Globus pallidus (tissue), 1 donor: ENCODE measurements at regions not wholly inside any gene's neighbourhood (a gene's known extent, or its start where the extent isn't known, plus 50 kb on each side); places are given as distances from the start of the nearest gene placed in this dataset.
A peak's percentile ranks its signal among the peaks of the same experiment; 100 is the strongest.
"Not testable (repeated sequence)": the region's sequence is repeated elsewhere in the genome, so short reads cannot be mapped to it uniquely, and the experiment has no call there.

Experiments
- DNase-seq: peaks from one replicate; pipeline ENCODE4 v3.0.0-alpha.2; 2015; ENCODE audit warnings: low spot score

GRCh38 chr1:109857702-109858101 is 52.9 kb upstream of the CSF1 start:
- not testable (repeated sequence) for DNase-seq

DNA sequence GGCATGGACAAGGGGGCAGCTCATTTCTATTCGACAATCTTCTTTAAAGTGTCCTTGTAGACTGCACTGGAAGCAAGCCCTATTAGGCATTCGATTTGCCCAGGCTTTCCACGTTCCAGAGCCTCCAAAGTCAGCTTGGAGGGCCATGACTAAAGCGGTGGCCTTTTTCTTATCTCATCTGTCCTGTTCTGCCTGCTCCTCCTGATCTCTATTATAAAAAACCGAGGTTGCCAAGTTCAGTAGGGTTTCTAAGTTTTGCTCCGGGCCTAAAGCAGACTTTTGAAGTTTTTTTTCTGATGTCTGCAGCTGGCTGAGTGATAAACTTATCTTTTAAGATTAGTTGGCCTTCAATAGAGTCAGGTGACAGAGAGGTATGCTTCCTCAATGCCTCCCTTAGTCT is 54.7 kb upstream of the CSF1 start:
- not testable (repeated sequence) for DNase-seq

DNA sequence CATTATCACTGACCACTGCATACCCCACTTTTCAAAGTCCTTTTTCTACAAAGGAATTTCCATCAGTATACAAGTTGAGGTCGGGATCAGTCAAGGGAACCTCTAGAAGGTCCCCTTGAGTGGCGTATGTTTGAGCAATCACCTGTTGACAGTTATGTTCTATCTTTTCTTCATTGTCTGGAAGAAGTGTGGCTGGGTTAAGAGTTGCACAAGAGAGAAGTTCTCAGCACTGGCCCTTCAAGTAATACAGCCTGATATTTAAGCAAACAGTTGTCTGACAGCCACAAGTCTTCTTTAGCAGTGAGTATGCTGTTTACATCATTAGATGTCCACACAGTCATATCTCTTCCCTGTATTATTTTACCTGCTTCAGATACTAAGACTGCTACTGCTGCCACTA is 56.7 kb upstream of the CSF1 start:
- not testable (repeated sequence) for DNase-seq

DNA sequence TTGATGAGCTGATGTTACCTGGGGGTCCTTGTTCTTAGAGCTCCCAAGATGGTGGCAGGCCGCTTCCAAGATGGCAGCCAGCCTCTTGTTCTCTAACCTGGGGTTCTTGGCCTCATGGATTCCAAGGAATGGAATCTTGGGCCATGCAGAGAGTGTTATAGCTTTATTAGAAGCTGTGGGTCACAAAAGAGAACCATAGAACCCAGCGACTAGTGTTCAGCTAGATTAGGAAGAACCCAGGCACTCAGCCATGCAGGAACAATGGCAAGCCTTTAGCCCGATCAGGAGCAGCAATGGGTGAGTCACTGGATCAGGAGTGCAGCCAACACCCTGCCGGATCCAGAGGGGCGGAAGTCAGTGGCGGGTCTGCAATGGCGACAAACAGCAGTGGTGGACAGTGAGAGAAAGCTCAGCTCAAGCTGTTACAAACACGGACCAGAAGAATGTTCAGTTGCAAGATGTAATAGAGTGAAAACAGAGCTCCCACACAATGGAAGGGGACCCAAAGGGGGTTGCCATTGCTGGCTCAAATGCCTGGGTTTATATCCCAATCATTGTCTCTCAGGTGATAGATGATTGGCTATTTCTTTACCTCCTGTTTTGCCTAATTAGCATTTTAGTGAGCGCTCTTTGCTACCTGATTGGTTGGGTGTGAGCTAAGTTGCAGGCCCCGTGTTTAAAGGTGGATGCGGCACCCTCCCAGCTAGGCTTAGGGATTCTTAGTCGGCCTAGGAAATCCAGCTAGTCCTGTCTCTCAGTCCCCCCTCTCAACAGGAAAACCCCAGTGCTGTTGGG is 58.2 kb upstream of the CSF1 start:
- DNase-seq: peak; percentile 83

DNA sequence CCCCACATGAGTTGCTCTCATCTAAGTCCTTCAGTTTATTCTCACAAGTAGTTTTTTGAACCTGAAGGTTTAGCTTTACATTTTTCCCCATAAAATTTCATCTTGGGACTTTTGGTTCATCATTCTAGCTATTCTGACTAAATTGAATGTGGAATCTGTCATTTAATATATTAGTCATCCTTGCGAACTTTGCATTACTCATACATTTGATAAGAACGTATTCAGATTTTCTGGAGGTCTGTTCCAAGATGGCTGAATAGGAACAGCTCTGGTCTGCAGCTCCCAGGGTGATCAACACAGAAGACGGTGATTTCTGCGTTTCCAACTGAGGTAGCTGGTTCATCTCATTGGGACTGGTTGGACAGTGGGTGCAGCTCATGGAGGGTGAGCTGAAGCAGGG is 59.8 kb upstream of the CSF1 start:
- DNase-seq: no peak

DNA sequence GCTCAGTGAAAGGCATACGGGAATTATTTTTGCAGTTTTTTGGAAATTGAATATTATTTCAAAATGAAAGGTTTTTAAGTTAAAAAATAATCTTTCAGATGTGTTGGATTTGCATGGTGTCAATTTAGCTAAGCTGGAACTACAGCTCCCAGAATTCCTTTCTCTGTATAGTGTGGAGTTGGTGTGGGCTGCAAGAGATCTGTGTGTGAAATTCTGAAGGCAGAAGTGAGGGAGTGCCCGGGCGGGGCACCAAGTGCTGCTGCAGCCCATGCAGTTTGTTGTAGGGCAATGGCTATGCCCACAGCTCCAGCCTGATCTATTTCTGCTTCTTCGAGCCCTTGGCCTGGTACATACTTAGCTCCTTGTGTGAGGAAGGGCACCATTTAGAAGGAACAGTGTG is 60.5 kb upstream of the CSF1 start:
- no peak for DNase-seq

- no peak for DNase-seq
These were observed 61.0 kb upstream of the CSF1 start for GRCh38 chr1:109849655-109850054.

DNA sequence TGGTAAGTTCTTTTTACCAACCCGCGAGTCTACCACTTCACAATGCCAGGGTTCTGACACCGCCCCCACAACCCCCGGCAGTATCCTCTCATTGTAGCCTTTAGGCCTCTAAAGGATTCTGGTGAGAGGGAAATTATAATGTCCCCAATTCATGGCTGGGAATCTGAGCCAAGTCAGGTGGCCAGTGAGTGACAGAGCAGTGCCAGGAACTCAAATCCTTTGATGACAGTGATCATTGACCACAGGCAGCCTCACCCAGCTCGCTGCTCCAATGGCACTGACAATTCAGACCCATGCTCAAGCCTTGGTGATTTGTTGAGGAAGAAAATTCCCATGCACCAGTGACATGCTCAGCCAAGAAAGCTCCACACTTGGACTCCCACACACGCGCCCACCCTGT is 63.4 kb upstream of the CSF1 start:
- no peak for DNase-seq

- no peak for DNase-seq
These were observed 63.8 kb upstream of the CSF1 start for GRCh38 chr1:109846846-109847245.

DNA sequence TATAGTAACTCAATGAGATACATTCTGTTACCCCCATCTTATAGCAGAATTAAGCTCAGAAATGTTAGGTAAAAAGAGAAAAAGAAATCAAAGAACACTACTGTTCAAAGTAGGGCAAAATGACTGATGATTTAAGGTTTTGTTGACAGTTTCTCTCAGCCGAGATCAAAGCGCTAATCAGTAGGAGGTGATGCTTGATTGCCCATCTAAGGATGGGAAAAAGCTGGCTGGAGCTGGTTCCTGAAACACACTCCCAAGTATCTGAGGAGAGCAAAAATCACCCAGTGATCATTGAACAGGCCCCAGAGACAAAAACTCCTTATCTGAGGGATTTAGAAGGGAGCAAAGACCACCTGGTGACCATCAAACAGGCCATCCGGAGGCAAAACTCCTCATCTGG is 64.5 kb upstream of the CSF1 start:
- DNase-seq: no peak

DNA sequence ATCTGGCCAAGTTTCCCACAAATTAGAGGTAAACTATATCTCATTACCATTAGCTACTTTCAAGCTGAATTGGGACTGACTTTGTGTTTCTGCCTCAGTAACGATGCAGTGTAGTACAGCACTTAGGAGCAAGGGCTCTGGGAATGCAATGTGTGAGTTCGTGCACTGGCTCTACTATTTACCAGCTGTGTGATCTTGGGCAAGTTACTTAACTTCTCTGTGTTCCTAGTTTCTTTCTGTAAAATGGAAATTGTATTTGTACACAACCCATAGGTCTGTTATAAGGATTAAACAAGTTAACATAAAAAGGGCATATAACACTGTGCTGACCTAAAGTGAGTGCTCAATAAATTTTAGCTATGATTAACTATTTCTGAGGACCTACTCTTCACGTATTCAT is 65.0 kb upstream of the CSF1 start:
- DNase-seq: no peak

GRCh38 chr1:109844609-109845008 is 66.0 kb upstream of the CSF1 start:
- no peak for DNase-seq

DNA sequence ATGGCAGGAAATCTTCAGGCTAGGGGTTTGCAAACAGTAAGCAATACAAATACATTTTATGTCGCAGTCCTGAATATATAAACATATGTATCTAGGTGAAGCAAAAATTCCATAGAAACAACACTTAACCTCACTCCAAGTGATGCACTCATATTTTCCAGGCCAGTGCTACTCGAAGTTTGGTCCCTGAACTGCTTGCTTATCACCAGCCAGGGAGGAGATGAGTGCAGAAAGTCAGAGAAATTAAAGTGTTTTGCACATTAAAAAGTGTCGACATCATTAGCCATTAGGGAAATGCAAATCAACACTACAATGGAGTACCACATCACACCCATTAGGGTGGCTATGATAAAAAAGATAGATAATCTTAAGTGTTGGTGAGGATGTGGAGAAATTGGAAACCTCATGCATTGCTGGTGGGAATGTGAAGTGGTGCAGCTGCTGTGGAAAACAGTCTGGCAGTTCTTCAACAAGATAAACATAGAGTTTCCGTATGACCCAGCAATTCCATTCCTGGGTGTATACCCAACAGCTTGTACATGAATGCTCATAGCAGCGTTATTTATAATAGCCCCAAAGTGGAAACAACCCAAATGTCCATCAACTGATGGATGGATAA is 70.5 kb upstream of the CSF1 start:
- no peak for DNase-seq

DNA sequence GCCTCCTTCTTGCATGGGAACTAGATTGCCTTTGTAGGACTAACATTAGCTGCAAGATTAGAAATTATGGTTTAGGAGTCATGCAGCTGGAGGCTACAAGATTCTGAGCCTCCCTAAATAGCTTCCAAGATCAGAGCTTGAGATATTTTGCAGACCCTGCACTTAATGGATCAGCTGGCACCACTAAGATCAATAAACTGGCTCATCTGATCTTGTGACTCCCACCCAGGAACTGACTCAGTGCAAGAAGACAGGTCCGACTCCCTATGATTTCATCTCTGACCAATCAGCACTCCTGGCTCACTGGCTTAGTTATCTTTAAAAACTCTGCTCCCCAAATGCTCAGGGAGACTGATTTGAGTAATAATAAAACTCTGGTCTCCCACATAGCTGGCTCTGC is 71.4 kb upstream of the CSF1 start:
- not testable (repeated sequence) for DNase-seq

GRCh38 chr1:109838838-109839240 is 71.8 kb upstream of the CSF1 start:
- DNase-seq: no peak

GRCh38 chr1:109837852-109838570 is 72.6 kb upstream of the CSF1 start:
- DNase-seq: no peak

DNA sequence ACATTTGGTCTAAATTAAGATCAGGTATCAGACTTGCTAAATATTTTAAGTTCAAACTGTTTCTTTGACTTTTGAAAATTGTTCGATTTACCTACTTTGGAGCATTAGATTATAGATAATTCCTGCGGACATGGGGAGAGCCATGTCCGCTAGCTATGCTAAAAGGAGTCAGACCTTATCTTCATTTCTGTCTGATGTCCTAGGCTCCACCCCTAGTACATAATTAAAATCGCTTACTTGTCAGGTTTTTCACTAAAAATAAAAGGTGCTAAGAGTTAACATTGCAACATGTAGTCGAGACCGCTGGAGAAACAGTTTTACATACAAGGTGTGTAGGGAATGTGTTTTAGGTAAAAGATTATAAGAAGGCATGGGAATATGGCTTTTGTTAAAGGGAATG is 71.9 kb upstream of the EPS8L3 start:
- DNase-seq: not testable (repeated sequence)

DNA sequence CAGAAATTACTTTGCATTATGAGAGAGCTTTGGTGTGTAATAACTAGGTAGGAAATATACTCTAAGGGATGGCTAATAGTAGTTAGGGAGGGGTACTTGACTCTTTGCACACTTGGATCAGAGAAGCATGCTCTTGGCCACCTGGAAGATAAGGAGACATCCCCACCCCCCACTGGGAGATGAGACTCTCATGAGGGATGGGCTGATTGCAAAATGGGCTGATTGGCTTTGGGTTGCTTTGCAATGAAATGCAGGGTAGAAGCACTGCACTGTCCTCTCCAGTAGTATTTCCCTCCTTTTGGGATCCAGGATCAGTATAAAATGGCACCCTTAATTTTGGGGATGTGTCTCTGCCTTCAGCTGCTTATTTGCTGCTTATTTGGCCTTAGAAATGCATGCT is 71.2 kb upstream of the EPS8L3 start:
- no peak for DNase-seq

DNA sequence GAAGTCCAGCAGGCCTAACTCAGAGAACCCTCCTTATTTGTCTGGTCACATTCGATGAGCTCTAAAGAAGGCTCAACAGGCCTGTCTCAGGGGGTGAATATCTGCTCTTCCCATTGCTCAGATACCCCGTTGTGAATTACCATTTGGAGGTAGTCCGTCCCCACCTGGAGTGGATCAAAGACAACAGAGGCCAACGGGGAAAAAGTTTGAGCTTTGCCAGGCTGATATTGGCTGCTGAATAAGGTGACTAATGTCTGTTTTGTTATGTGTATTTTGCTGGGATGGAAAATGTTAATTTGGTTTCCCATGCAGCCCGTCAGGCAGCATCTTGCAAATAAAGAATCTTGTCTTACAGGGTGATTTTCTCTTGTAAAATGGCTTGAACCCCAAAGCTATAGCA is 69.2 kb upstream of the EPS8L3 start:
- DNase-seq: no peak

- no peak for DNase-seq
These were observed 65.2 kb upstream of the EPS8L3 start for GRCh38 chr1:109828756-109829505.

- no peak for DNase-seq
These were observed 64.3 kb upstream of the EPS8L3 start for GRCh38 chr1:109827986-109828385.

- no peak for DNase-seq
These were observed 63.7 kb upstream of the EPS8L3 start for GRCh38 chr1:109827466-109827865.
